Fibroblast of lung (primary cell): ENCODE measurements at regions not wholly inside any gene's neighbourhood (a gene's known extent, or its start where the extent isn't known, plus 50 kb on each side); places are given as distances from the start of the nearest gene placed in this dataset.

Experiments used
- CTCF ChIP-seq, 2 donors: IDR thresholded peaks in 1 of 2; conservative IDR thresholded peaks in 1 of 2; 1 replicate in 1 of 2; 2 replicates in 1 of 2; pipeline ENCODE4 v1.5.1; 2011 to 2012; ENCODE audit warnings: low read length in 2 of 2, control low read depth in 1 of 2, inconsistent platforms in 1 of 2, low read depth in 1 of 2, mild to moderate bottlenecking in 1 of 2
- EZH2 ChIP-seq: IDR thresholded peaks from 2 replicates; pipeline ENCODE4 v1.5.1; 2012; ENCODE audit warnings: low read length, control low read depth, mild to moderate bottlenecking; ENCODE audit errors: missing control alignments

GRCh38 chr6:79824202-79824601 is 123.2 kb downstream of the ELOVL4 start:
- no peak for TF ChIP-seq CTCF (conservative IDR thresholded peaks at IDR 0.05 in 1 of 2, IDR thresholded peaks at IDR 0.05 in 1 of 2; ENCODE audit: low read depth in 1 of 2, low read length in 2 of 2)
- TF ChIP-seq EZH2, result no peak
